Transverse colon (tissue), 4 donors: ENCODE measurements at regions not wholly inside any gene's neighbourhood (a gene's known extent, or its start where the extent isn't known, plus 50 kb on each side); places are given as distances from the start of the nearest gene placed in this dataset.

ENCODE experiments used
- DNase-seq: peaks from one replicate; pipeline ENCODE4 v3.0.0-alpha.2; 2019
- H3K27ac ChIP-seq, 4 donors: fragments of 200-600 bp; sonication (generic); 2 replicates each; pipeline ENCODE4 v1.5.1; 2016 to 2018; ENCODE audit warnings: inconsistent platforms in 4 of 4
- H3K27me3 ChIP-seq: fragments of 200-600 bp; sonication (generic); 2 replicates; pipeline ENCODE4 v1.5.1; 2017; ENCODE audit warnings: inconsistent platforms
- H3K36me3 ChIP-seq, 4 donors: fragments of 200-600 bp; sonication (generic); 2 replicates each; pipeline ENCODE4 v1.5.1; 2017 to 2019; ENCODE audit warnings: inconsistent platforms in 4 of 4
- H3K4me1 ChIP-seq, 4 donors: fragments of 200-600 bp; sonication (generic); 2 replicates each; pipeline ENCODE4 v1.5.1; 2017 to 2020; ENCODE audit warnings: inconsistent platforms in 4 of 4
- H3K4me3 ChIP-seq, 4 donors: fragments of 200-600 bp; sonication (generic); 1 replicate in 1 of 4; 2 replicates in 3 of 4; pipeline versions ENCODE4 v1.5.1 to v1.6.1; 2017 to 2019; ENCODE audit warnings: inconsistent platforms in 4 of 4
- H3K9me3 ChIP-seq, 2 donors: fragments of 200-600 bp; sonication (generic); 2 replicates each; pipeline ENCODE4 v1.5.1; 2017 to 2019; ENCODE audit warnings: inconsistent platforms in 2 of 2
- CTCF ChIP-seq, 5 experiments: fragments of 200-600 bp in 3 of 5; fragments of 450-650 bp in 2 of 5; sonication (generic) in 3 of 5; IDR thresholded peaks; 1 replicate in 2 of 5; 2 replicates in 3 of 5; pipeline ENCODE4 v1.5.1; 2016 to 2017; ENCODE audit warnings: antibody characterized with exemption in 5 of 5, inconsistent platforms in 3 of 5, mild to moderate bottlenecking in 2 of 5, moderate library complexity in 1 of 5
- EP300 ChIP-seq: sonication (generic); formaldehyde crosslinking; IDR thresholded peaks from one replicate; pipeline ENCODE4 v1.6.1; 2017; ENCODE audit warnings: antibody characterized with exemption, low read depth
- POLR2A ChIP-seq: fragments of 450-650 bp; IDR thresholded peaks from one replicate; pipeline ENCODE4 v1.6.1; 2016; ENCODE audit warnings: antibody characterized with exemption, mild to moderate bottlenecking, moderate library complexity
- POLR2AphosphoS5 ChIP-seq, 3 donors: sonication (generic); formaldehyde crosslinking; IDR thresholded peaks; one replicate each; pipeline ENCODE4 v1.6.1; 2016; ENCODE audit warnings: antibody characterized with exemption in 3 of 3
- WGBS, 2 donors: methylation state at CpG; one replicate each; pipeline ENCODE4 v1.1.5; 2018; ENCODE audit warnings: low coverage in 1 of 2; 5-methylcytosine and 5-hydroxymethylcytosine counted together
- in situ Hi-C, 4 donors: fragments of 200-750 bp; cut with MboI; loops; one replicate each; pipeline versions ENCODE4 v1.15.0 to v1.15.1; 2017; ENCODE audit warnings: low sequenced_read_pairs in 3 of 4, low pct_ligation_motif_present in 1 of 4, low pct_unique_long_range_greater_than_20kb in 1 of 4
- intact Hi-C: fragments of 100-400 bp; cut with DNase I; formaldehyde crosslinking; loops from one replicate; pipeline ENCODE4 v1.15.1; 2023; ENCODE audit warnings: low total_unique reads

- DNase-seq: no peak
- H3K27ac ChIP-seq: no peak overlapping the region
- no peaks in the 10 kb centered on the region for H3K9me3 ChIP-seq
- TF ChIP-seq CTCF (IDR thresholded peaks at IDR 0.05) (no peak), EP300 (no peak), POLR2A (no peak), POLR2AphosphoS5 (IDR thresholded peaks at IDR 0.05) (no peak)
- in situ Hi-C loops (loop anchor here (5.0 to 25.0 kb wide), 5 partner anchors 285 to 568 kb away; no protein-coding TSS in a partner anchor), intact Hi-C loops (loop anchor here (2.0 kb wide), 1 partner anchor 286 kb away; no protein-coding TSS in a partner anchor)
- H3K4me3 ChIP-seq: no peak overlapping the region
- peaks cover 0 to 8% (median 3%) of the 10 kb centered on the region in 4 donors for H3K4me1 ChIP-seq
- 67 to 82% methylated on average over 4 of the region's 4 CpGs for WGBS, 2 donors
- H3K36me3 ChIP-seq: no peaks in the 10 kb centered on the region
- no peaks in the 10 kb centered on the region for H3K27me3 ChIP-seq
Observed at GRCh38 chr7:106177300-106177690, 65.2 kb upstream of the SYPL1 start.

- in situ Hi-C loops (loop anchor here (5.0 to 25.0 kb wide), 5 partner anchors 286 to 568 kb away; no protein-coding TSS in a partner anchor), intact Hi-C loops (loop anchor here (2.0 kb wide), 1 partner anchor 286 kb away; no protein-coding TSS in a partner anchor)
- TF ChIP-seq CTCF (IDR thresholded peaks at IDR 0.05) (peak; percentile 94 to 96 (median 94)), POLR2AphosphoS5 (IDR thresholded peaks at IDR 0.05) (no peak), EP300 (no peak), POLR2A (no peak)
- DNase-seq: peak; percentile 85
- 18 to 19% methylated on average over 7 to 11 of the region's 11 CpGs for WGBS, 2 donors
- H3K9me3 ChIP-seq: no peaks in the 10 kb centered on the region
- no peaks in the 10 kb centered on the region for H3K27me3 ChIP-seq
- H3K36me3 ChIP-seq: no peaks in the 10 kb centered on the region
- no peak overlapping the region for H3K27ac ChIP-seq
- no peak overlapping the region for H3K4me3 ChIP-seq
- peaks cover 0 to 8% (median 3%) of the 10 kb centered on the region in 4 donors for H3K4me1 ChIP-seq
Observed at GRCh38 chr7:106176414-106177299, 64.5 kb upstream of the SYPL1 start.

GRCh38 chr7:106175507-106175906 is 63.4 kb upstream of the SYPL1 start:
- H3K4me3 ChIP-seq: no peak overlapping the region
- H3K27ac ChIP-seq: no peak overlapping the region
- no peak for DNase-seq
- H3K36me3 ChIP-seq: no peaks in the 10 kb centered on the region
- 50 to 72% methylated on average over 1 of the region's 1 CpG for WGBS, 2 donors
- no peaks in the 10 kb centered on the region for H3K9me3 ChIP-seq
- intact Hi-C loops (no loop called here), in situ Hi-C loops (loop anchor here (5.0 to 25.0 kb wide), 5 partner anchors 287 to 569 kb away; no protein-coding TSS in a partner anchor)
- H3K4me1 ChIP-seq: peaks cover 0 to 8% (median 3%) of the 10 kb centered on the region in 4 donors
- no peaks in the 10 kb centered on the region for H3K27me3 ChIP-seq
- no peak for TF ChIP-seq EP300
- TF ChIP-seq POLR2A: no peak
- TF ChIP-seq CTCF (IDR thresholded peaks at IDR 0.05): no peak
- no peak for TF ChIP-seq POLR2AphosphoS5 (IDR thresholded peaks at IDR 0.05)

GRCh38 chr7:106170651-106171050 is 58.5 kb upstream of the SYPL1 start:
- TF ChIP-seq EP300 (no peak), CTCF (IDR thresholded peaks at IDR 0.05) (no peak), POLR2A (no peak), POLR2AphosphoS5 (IDR thresholded peaks at IDR 0.05) (no peak)
- Histone ChIP-seq H3K4me1 (peaks cover 0 to 15% (median 4%) of the 10 kb centered on the region in 4 donors), H3K36me3 (no peaks in the 10 kb centered on the region), H3K27me3 (no peaks in the 10 kb centered on the region), H3K27ac (no peak overlapping the region), H3K4me3 (no peak overlapping the region), H3K9me3 (no peaks in the 10 kb centered on the region)
- DNase-seq: no peak
- in situ Hi-C loops: loop anchor here in 3 of 4 donors (10.0 to 25.0 kb wide), 4 partner anchors 294 to 574 kb away; no protein-coding TSS in a partner anchor
- intact Hi-C loops: no loop called here
- 89% methylated on average over 5 of the region's 5 CpGs; no CpG with 5 or more reads in 1 of the 2 donors for WGBS, 2 donors
